Progenitor cell of endocrine pancreas (in vitro differentiated cells): ENCODE measurements at regions not wholly inside any gene's neighbourhood (a gene's known extent, or its start where the extent isn't known, plus 50 kb on each side); places are given as distances from the start of the nearest gene placed in this dataset.
"Not testable (repeated sequence)": the region's sequence is repeated elsewhere in the genome, so short reads cannot be mapped to it uniquely, and the experiment has no call there.

Experiments used
- DNase-seq: peaks from one replicate; pipeline ENCODE4 v3.0.0; 2021; ENCODE audit warnings: low spot score; ENCODE audit not compliant: unreplicated experiment
- H3K27ac Mint-ChIP-seq: 2 replicates; pipeline ENCODE4 v1.8.0; 2021; ENCODE audit warnings: mild to moderate bottlenecking, moderate library complexity, mixed read lengths
- H3K27me3 Mint-ChIP-seq: 2 replicates; pipeline ENCODE4 v1.8.0; 2021; ENCODE audit warnings: mixed read lengths
- H3K36me3 Mint-ChIP-seq: 2 replicates; pipeline ENCODE4 v1.8.0; 2022; ENCODE audit warnings: mixed read lengths; ENCODE audit not compliant: insufficient read depth
- H3K4me1 Mint-ChIP-seq: 2 replicates; pipeline ENCODE4 v1.8.0; 2021; ENCODE audit warnings: low read depth, mixed read lengths
- H3K4me3 Mint-ChIP-seq: 2 replicates; pipeline ENCODE4 v1.8.0; 2021; ENCODE audit warnings: low read depth, mild to moderate bottlenecking, moderate library complexity, mixed read lengths
- H3K9me3 Mint-ChIP-seq: 2 replicates; pipeline ENCODE4 v1.8.0; 2021; ENCODE audit warnings: low read depth, mixed read lengths
- CTCF ChIP-seq: fragments of 200-600 bp; sonication (generic); IDR thresholded peaks from one replicate; pipeline ENCODE4 v1.5.0; 2021; ENCODE audit warnings: antibody characterized with exemption, mild to moderate bottlenecking; ENCODE audit not compliant: unreplicated experiment

GRCh38 chr1:201730611-201731010, 98.3 kb upstream of the IPO9 start:
- Mint-ChIP-seq H3K36me3 (no peaks in the 10 kb centered on the region), H3K27ac (peak overlapping the region; percentile 7), H3K4me3 (no peak overlapping the region), H3K9me3 (no peaks in the 10 kb centered on the region), H3K27me3 (no peaks in the 10 kb centered on the region), H3K4me1 (peaks cover 37% of the 10 kb centered on the region)
- DNase-seq: no peak
- TF ChIP-seq CTCF: no peak

GRCh38 chr1:201731142-201731541, 97.8 kb upstream of the IPO9 start:
- no peak for DNase-seq
- H3K27me3 Mint-ChIP-seq: no peaks in the 10 kb centered on the region
- H3K4me3 Mint-ChIP-seq: no peak overlapping the region
- peak overlapping the region; percentile 53 for H3K27ac Mint-ChIP-seq
- no peak for TF ChIP-seq CTCF
- no peaks in the 10 kb centered on the region for H3K9me3 Mint-ChIP-seq
- peaks cover 39% of the 10 kb centered on the region for H3K4me1 Mint-ChIP-seq
- no peaks in the 10 kb centered on the region for H3K36me3 Mint-ChIP-seq

GRCh38 chr1:201731592-201731991, 97.4 kb upstream of the IPO9 start:
- Mint-ChIP-seq H3K4me3 (no peak overlapping the region), H3K27ac (peak overlapping the region; percentile 53), H3K9me3 (no peaks in the 10 kb centered on the region), H3K4me1 (peaks cover 38% of the 10 kb centered on the region), H3K36me3 (no peaks in the 10 kb centered on the region), H3K27me3 (no peaks in the 10 kb centered on the region)
- no peak for DNase-seq
- TF ChIP-seq CTCF: no peak

- Mint-ChIP-seq H3K4me1 (peaks cover 40% of the 10 kb centered on the region), H3K4me3 (no peak overlapping the region), H3K36me3 (no peaks in the 10 kb centered on the region), H3K27ac (no peak overlapping the region), H3K27me3 (no peaks in the 10 kb centered on the region), H3K9me3 (no peaks in the 10 kb centered on the region)
- no peak for TF ChIP-seq CTCF
- DNase-seq: no peak
These were observed 96.6 kb upstream of the IPO9 start for GRCh38 chr1:201732351-201732750.

- H3K27ac Mint-ChIP-seq, DNase-seq, H3K36me3 Mint-ChIP-seq, H3K4me3 Mint-ChIP-seq, H3K27me3 Mint-ChIP-seq, H3K9me3 Mint-ChIP-seq: not testable (repeated sequence)
- peaks cover 49% of the 10 kb centered on the region for H3K4me1 Mint-ChIP-seq
These were observed 94.7 kb upstream of the IPO9 start for GRCh38 chr1:201734221-201734620.

- H3K27ac Mint-ChIP-seq: peak overlapping the region; percentile 27
- DNase-seq: no peak
- H3K4me3 Mint-ChIP-seq: no peak overlapping the region
These were observed 94.2 kb upstream of the IPO9 start for GRCh38 chr1:201734786-201735185.

More at GRCh38 chr1:201734786-201735185, 94.2 kb upstream of the IPO9 start:
- no peak for TF ChIP-seq CTCF
- peaks cover 49% of the 10 kb centered on the region for H3K4me1 Mint-ChIP-seq
- no peaks in the 10 kb centered on the region for H3K27me3 Mint-ChIP-seq
- no peaks in the 10 kb centered on the region for H3K36me3 Mint-ChIP-seq
- no peaks in the 10 kb centered on the region for H3K9me3 Mint-ChIP-seq
